GM23338 (cell line): ENCODE measurements at regions not wholly inside any gene's neighbourhood (a gene's known extent, or its start where the extent isn't known, plus 50 kb on each side); places are given as distances from the start of the nearest gene placed in this dataset.

Experiments
- ATAC-seq: fragments of 200-7000 bp; cut with Tn5 transposase; 3 replicates; pipeline ENCODE4 v1.9.1; 2020
- DNase-seq: peaks from one replicate; pipeline ENCODE4 v3.0.0-alpha.2; 2015; ENCODE audit warnings: low spot score
- H2AFZ ChIP-seq: fragments of 200-600 bp; sonication (generic); 2 replicates; pipeline ENCODE4 v1.8.0; 2016; ENCODE audit warnings: antibody characterized with exemption, mild to moderate bottlenecking, moderate library complexity
- H3F3A ChIP-seq: fragments of 200-600 bp; sonication (generic); replicated peaks from 2 replicates; pipeline ENCODE4 v1.8.0; 2017; ENCODE audit warnings: antibody characterized with exemption, mixed run types, low read depth
- H3K27ac ChIP-seq: fragments of 200-600 bp; sonication (generic); 2 replicates; pipeline ENCODE4 v1.6.1; 2016; ENCODE audit warnings: low read depth
- H3K27me3 ChIP-seq: fragments of 200-600 bp; sonication (generic); 2 replicates; pipeline ENCODE4 v1.8.0; 2016; ENCODE audit warnings: mild to moderate bottlenecking, mixed run types, moderate library complexity; ENCODE audit not compliant: insufficient read depth
- H3K36me3 ChIP-seq: fragments of 200-600 bp; sonication (generic); 2 replicates; pipeline ENCODE4 v1.8.0; 2016; ENCODE audit warnings: mild to moderate bottlenecking; ENCODE audit not compliant: insufficient read depth
- H3K4me1 ChIP-seq: fragments of 200-600 bp; sonication (generic); 2 replicates; pipeline ENCODE4 v1.8.0; 2016; ENCODE audit warnings: mild to moderate bottlenecking, moderate library complexity; ENCODE audit not compliant: insufficient read depth
- H3K4me2 ChIP-seq: fragments of 200-600 bp; sonication (generic); 2 replicates; pipeline ENCODE4 v1.7.1; 2017; ENCODE audit warnings: mixed run types
- H3K4me3 ChIP-seq: fragments of 200-600 bp; sonication (generic); 2 replicates; pipeline ENCODE4 v1.6.1; 2016; ENCODE audit warnings: mixed run types
- H3K79me2 ChIP-seq: fragments of 200-600 bp; sonication (generic); replicated peaks from 2 replicates; pipeline ENCODE4 v1.8.0; 2017; ENCODE audit warnings: mild to moderate bottlenecking; ENCODE audit not compliant: insufficient read depth
- H3K9me2 ChIP-seq: fragments of 200-600 bp; sonication (generic); 2 replicates; pipeline ENCODE4 v1.8.0; 2017; ENCODE audit not compliant: insufficient read depth
- H4K20me1 ChIP-seq: fragments of 200-600 bp; sonication (generic); replicated peaks from 2 replicates; pipeline ENCODE4 v1.8.0; 2017; ENCODE audit warnings: mild to moderate bottlenecking; ENCODE audit not compliant: insufficient read depth
- H3K27ac Mint-ChIP-seq: 2 replicates; pipeline ENCODE4 v1.8.0; 2020; ENCODE audit warnings: inconsistent platforms, mild to moderate bottlenecking, moderate library complexity, mixed read lengths
- H3K27me3 Mint-ChIP-seq: 3 replicates; pipeline ENCODE4 v1.8.0; 2022; ENCODE audit warnings: low read depth, mild to moderate bottlenecking, moderate library complexity, mixed read lengths, inconsistent platforms; ENCODE audit not compliant: insufficient read depth, poor library complexity
- H3K36me3 Mint-ChIP-seq: 3 replicates; pipeline ENCODE4 v1.8.0; 2021; ENCODE audit warnings: low read depth, mild to moderate bottlenecking, inconsistent platforms, moderate library complexity, mixed read lengths
- H3K4me1 Mint-ChIP-seq: 3 replicates; pipeline ENCODE4 v1.8.0; 2020; ENCODE audit warnings: mild to moderate bottlenecking, inconsistent platforms, mixed read lengths
- H3K4me3 Mint-ChIP-seq: 3 replicates; pipeline ENCODE4 v1.8.0; 2021; ENCODE audit warnings: moderate library complexity, mild to moderate bottlenecking, inconsistent platforms, mixed read lengths
- H3K9me3 Mint-ChIP-seq: 3 replicates; pipeline ENCODE4 v1.8.0; 2020; ENCODE audit warnings: moderate library complexity, mild to moderate bottlenecking, inconsistent platforms, mixed read lengths
- CREB1 ChIP-seq: fragments of 250-450 bp; sonication (Bioruptor Pico); IDR thresholded peaks from 2 replicates; pipeline ENCODE4 v1.5.0; 2020; ENCODE audit warnings: low read depth, mild to moderate bottlenecking, moderate library complexity
- EZH2 ChIP-seq: fragments of 200-600 bp; sonication (generic); IDR thresholded peaks from one replicate; pipeline ENCODE4 v1.8.0; 2017; ENCODE audit warnings: antibody characterized with exemption, mild to moderate bottlenecking, low read depth; ENCODE audit not compliant: unreplicated experiment
- EZH2phosphoT487 ChIP-seq: fragments of 200-600 bp; sonication (generic); IDR thresholded peaks from one replicate; pipeline ENCODE4 v1.8.1; 2018; ENCODE audit warnings: antibody characterized with exemption; ENCODE audit not compliant: unreplicated experiment
- JUNB ChIP-seq: IDR thresholded peaks from one replicate; pipeline ENCODE4 v1.6.1; 2016; ENCODE audit warnings: antibody characterized with exemption; ENCODE audit not compliant: unreplicated experiment
- NANOG ChIP-seq: IDR thresholded peaks from 2 replicates; pipeline ENCODE4 v1.6.1; 2016; ENCODE audit warnings: antibody characterized with exemption, borderline replicate concordance
- POLR2AphosphoS5 ChIP-seq: IDR thresholded peaks from 2 replicates; pipeline ENCODE4 v1.6.1; 2016; ENCODE audit warnings: antibody characterized with exemption, low read depth
- STAT1 ChIP-seq: IDR thresholded peaks from one replicate; pipeline ENCODE4 v1.6.1; 2016; ENCODE audit warnings: antibody characterized with exemption; ENCODE audit not compliant: unreplicated experiment
- ZNF114 ChIP-seq: fragments of 250-450 bp; sonication (Bioruptor Pico); IDR thresholded peaks from 2 replicates; pipeline ENCODE4 v1.5.0; 2020; ENCODE audit warnings: mild to moderate bottlenecking, moderate library complexity
- ZNF331 ChIP-seq: fragments of 250-450 bp; sonication (Bioruptor Pico); IDR thresholded peaks from 2 replicates; pipeline ENCODE4 v1.5.0; 2020; ENCODE audit warnings: low read depth, mild to moderate bottlenecking, moderate library complexity
- TF ChIP-seq, protein P1 (sequence below), 2 experiments: fragments of 200-600 bp in 1 of 2; sonication (generic) in 1 of 2; conservative IDR thresholded peaks; 2 replicates each; pipeline versions ENCODE4 v1.5.1 to v1.6.1; 2016 to 2017; ENCODE audit warnings: antibody characterized with exemption in 2 of 2, low read depth in 2 of 2, mild to moderate bottlenecking in 2 of 2, moderate library complexity in 1 of 2
- TF ChIP-seq, protein P2 (sequence below): fragments of 250-450 bp; sonication (Bioruptor Pico); IDR thresholded peaks from 2 replicates; pipeline ENCODE4 v1.5.0; 2020; ENCODE audit warnings: mild to moderate bottlenecking, moderate library complexity
- TF ChIP-seq, protein P3 (sequence below): IDR thresholded peaks from 2 replicates; pipeline ENCODE4 v1.6.1; 2016; ENCODE audit warnings: antibody characterized with exemption

DNA sequence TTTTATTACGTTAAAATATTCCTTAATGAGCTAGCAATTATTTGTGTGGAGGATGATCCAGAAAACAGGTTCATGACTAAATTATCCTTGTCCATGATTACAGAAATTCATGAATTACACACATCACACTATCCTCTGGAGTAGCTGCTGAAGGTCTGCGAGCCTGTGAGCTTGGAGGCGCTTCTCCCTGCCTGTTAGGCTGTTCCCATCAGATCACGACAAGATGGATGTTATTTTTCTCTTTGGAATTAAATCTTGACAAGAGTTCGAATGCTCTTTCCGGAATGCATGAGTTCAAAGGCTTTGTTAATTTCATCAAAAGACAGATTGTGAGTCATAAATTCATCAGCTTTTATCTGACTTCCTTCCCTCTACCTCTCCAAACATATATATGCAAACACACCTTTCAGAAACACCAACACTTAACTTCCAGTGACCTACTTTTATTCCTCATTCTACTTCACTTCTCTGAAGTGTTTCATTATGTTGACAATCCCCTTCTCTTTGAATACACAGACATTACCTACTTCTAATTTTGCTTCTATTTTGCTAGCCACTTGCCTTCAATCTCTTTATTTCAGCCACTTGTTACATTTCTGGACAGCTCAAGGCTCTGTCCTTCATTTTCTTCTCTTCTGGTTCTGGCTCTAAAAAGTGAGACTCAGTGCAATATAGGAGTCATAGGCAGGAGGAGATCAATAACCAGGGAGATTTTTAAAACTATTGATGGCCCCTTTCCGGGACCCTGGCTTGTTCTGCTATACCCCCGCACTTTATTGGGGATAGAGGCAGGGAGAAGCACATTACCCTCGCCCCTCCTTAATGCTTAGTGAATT is 274.6 kb downstream of the BTG1 start:
- H3K36me3 ChIP-seq, result no peaks in the 10 kb centered on the region
- DNase-seq (no peak), ATAC-seq (no peak)
- no peak overlapping the region for H3K4me2 ChIP-seq
- no peak overlapping the region for H2AFZ ChIP-seq
- no peaks in the 10 kb centered on the region for H3K79me2 ChIP-seq
- Mint-ChIP-seq H3K4me3 (no peak overlapping the region), H3K27ac (no peak overlapping the region), H3K4me1 (no peaks in the 10 kb centered on the region), H3K9me3 (peaks cover 4% of the 10 kb centered on the region; the same call in 2 of the 3 replicates), H3K36me3 (peaks cover 3% of the 10 kb centered on the region; the same call in 1 of the 3 replicates), H3K27me3 (peaks cover 3% of the 10 kb centered on the region)
- no peak overlapping the region for H3K4me3 ChIP-seq
- no peak for TF ChIP-seq STAT1
- H3K9me2 ChIP-seq, result peaks cover 8% of the 10 kb centered on the region
- H3K27ac ChIP-seq, result no peak overlapping the region
- H3F3A ChIP-seq, result no peaks in the 10 kb centered on the region
- H4K20me1 ChIP-seq, result no peaks in the 10 kb centered on the region
- H3K27me3 ChIP-seq, result no peaks in the 10 kb centered on the region
- H3K4me1 ChIP-seq, result no peaks in the 10 kb centered on the region

DNA sequence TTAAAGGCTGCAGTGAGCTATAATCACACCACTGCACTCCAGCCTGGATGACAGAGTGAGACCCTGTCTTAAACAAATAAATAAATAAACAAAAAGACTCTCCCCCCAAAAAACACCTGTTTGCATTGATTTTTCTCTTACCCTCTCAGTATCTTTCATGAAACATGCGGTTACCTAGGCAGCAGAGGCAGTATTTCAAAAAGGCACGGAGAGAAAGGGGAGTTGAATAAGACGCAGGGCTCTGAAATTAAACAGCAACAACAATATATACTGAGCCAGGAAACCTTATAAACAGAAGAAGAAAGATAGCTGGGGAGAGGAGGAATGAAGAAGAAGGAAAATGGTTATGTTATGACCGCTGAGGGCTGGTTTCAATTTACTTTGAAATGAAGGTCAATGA is 277.6 kb downstream of the BTG1 start:
- no peak overlapping the region for H2AFZ ChIP-seq
- no peaks in the 10 kb centered on the region for H3F3A ChIP-seq
- H3K27ac ChIP-seq, result no peak overlapping the region
- Mint-ChIP-seq H3K27me3 (peaks cover 3% of the 10 kb centered on the region), H3K27ac (no peak overlapping the region), H3K4me3 (no peak overlapping the region), H3K36me3 (peaks cover 3% of the 10 kb centered on the region; the same call in 1 of the 3 replicates), H3K9me3 (peaks cover 4% of the 10 kb centered on the region; the same call in 2 of the 3 replicates), H3K4me1 (no peaks in the 10 kb centered on the region)
- H3K4me3 ChIP-seq, result no peak overlapping the region
- no peaks in the 10 kb centered on the region for H3K79me2 ChIP-seq
- no peaks in the 10 kb centered on the region for H3K27me3 ChIP-seq
- H3K4me2 ChIP-seq, result no peak overlapping the region
- H3K36me3 ChIP-seq, result no peaks in the 10 kb centered on the region
- H4K20me1 ChIP-seq, result no peaks in the 10 kb centered on the region
- ATAC-seq (no peak), DNase-seq (no peak)
- H3K4me1 ChIP-seq, result no peaks in the 10 kb centered on the region
- H3K9me2 ChIP-seq, result peaks cover 4% of the 10 kb centered on the region
- TF ChIP-seq ZNF114 (CRISPR knock-in tag), result no peak
- TF ChIP-seq NANOG, result no peak
- TF ChIP-seq EZH2, result no peak
- TF ChIP-seq STAT1, result no peak
- no peak for TF ChIP-seq EZH2phosphoT487
- TF ChIP-seq POLR2AphosphoS5, result no peak
- TF ChIP-seq, protein P1, sequence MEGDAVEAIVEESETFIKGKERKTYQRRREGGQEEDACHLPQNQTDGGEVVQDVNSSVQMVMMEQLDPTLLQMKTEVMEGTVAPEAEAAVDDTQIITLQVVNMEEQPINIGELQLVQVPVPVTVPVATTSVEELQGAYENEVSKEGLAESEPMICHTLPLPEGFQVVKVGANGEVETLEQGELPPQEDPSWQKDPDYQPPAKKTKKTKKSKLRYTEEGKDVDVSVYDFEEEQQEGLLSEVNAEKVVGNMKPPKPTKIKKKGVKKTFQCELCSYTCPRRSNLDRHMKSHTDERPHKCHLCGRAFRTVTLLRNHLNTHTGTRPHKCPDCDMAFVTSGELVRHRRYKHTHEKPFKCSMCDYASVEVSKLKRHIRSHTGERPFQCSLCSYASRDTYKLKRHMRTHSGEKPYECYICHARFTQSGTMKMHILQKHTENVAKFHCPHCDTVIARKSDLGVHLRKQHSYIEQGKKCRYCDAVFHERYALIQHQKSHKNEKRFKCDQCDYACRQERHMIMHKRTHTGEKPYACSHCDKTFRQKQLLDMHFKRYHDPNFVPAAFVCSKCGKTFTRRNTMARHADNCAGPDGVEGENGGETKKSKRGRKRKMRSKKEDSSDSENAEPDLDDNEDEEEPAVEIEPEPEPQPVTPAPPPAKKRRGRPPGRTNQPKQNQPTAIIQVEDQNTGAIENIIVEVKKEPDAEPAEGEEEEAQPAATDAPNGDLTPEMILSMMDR (conservative IDR thresholded peaks at IDR 0.05; ENCODE audit: low read depth in 2 of 2), result no peak
- TF ChIP-seq, protein P2, sequence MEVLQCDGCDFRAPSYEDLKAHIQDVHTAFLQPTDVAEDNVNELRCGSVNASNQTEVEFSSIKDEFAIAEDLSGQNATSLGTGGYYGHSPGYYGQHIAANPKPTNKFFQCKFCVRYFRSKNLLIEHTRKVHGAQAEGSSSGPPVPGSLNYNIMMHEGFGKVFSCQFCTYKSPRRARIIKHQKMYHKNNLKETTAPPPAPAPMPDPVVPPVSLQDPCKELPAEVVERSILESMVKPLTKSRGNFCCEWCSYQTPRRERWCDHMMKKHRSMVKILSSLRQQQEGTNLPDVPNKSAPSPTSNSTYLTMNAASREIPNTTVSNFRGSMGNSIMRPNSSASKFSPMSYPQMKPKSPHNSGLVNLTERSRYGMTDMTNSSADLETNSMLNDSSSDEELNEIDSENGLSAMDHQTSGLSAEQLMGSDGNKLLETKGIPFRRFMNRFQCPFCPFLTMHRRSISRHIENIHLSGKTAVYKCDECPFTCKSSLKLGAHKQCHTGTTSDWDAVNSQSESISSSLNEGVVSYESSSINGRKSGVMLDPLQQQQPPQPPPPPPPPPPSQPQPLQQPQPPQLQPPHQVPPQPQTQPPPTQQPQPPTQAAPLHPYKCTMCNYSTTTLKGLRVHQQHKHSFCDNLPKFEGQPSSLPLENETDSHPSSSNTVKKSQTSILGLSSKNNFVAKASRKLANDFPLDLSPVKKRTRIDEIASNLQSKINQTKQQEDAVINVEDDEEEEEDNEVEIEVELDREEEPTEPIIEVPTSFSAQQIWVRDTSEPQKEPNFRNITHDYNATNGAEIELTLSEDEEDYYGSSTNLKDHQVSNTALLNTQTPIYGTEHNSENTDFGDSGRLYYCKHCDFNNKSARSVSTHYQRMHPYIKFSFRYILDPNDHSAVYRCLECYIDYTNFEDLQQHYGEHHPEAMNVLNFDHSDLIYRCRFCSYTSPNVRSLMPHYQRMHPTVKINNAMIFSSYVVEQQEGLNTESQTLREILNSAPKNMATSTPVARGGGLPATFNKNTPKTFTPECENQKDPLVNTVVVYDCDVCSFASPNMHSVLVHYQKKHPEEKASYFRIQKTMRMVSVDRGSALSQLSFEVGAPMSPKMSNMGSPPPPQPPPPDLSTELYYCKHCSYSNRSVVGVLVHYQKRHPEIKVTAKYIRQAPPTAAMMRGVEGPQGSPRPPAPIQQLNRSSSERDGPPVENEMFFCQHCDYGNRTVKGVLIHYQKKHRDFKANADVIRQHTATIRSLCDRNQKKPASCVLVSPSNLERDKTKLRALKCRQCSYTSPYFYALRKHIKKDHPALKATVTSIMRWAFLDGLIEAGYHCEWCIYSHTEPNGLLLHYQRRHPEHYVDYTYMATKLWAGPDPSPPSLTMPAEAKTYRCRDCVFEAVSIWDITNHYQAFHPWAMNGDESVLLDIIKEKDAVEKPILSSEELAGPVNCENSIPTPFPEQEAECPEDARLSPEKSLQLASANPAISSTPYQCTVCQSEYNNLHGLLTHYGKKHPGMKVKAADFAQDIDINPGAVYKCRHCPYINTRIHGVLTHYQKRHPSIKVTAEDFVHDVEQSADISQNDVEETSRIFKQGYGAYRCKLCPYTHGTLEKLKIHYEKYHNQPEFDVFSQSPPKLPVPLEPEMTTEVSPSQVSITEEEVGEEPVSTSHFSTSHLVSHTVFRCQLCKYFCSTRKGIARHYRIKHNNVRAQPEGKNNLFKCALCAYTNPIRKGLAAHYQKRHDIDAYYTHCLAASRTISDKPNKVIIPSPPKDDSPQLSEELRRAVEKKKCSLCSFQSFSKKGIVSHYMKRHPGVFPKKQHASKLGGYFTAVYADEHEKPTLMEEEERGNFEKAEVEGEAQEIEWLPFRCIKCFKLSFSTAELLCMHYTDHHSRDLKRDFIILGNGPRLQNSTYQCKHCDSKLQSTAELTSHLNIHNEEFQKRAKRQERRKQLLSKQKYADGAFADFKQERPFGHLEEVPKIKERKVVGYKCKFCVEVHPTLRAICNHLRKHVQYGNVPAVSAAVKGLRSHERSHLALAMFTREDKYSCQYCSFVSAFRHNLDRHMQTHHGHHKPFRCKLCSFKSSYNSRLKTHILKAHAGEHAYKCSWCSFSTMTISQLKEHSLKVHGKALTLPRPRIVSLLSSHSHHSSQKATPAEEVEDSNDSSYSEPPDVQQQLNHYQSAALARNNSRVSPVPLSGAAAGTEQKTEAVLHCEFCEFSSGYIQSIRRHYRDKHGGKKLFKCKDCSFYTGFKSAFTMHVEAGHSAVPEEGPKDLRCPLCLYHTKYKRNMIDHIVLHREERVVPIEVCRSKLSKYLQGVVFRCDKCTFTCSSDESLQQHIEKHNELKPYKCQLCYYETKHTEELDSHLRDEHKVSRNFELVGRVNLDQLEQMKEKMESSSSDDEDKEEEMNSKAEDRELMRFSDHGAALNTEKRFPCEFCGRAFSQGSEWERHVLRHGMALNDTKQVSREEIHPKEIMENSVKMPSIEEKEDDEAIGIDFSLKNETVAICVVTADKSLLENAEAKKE, result no peak
- TF ChIP-seq, protein P3, sequence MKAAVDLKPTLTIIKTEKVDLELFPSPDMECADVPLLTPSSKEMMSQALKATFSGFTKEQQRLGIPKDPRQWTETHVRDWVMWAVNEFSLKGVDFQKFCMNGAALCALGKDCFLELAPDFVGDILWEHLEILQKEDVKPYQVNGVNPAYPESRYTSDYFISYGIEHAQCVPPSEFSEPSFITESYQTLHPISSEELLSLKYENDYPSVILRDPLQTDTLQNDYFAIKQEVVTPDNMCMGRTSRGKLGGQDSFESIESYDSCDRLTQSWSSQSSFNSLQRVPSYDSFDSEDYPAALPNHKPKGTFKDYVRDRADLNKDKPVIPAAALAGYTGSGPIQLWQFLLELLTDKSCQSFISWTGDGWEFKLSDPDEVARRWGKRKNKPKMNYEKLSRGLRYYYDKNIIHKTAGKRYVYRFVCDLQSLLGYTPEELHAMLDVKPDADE, result no peak
- TF ChIP-seq CREB1 (CRISPR knock-in tag), result no peak
- TF ChIP-seq ZNF331 (CRISPR knock-in tag), result no peak
- no peak for TF ChIP-seq JUNB
